Lower leg skin (tissue), 3 donors: ENCODE measurements at regions not wholly inside any gene's neighbourhood (a gene's known extent, or its start where the extent isn't known, plus 50 kb on each side); places are given as distances from the start of the nearest gene placed in this dataset.

Experiments used
- CTCF ChIP-seq, 3 donors: fragments of 450-650 bp; IDR thresholded peaks; one replicate each; pipeline ENCODE4 v1.5.1; 2016; ENCODE audit warnings: antibody characterized with exemption in 3 of 3, mild to moderate bottlenecking in 3 of 3, moderate library complexity in 2 of 3
- POLR2A ChIP-seq, 2 donors: fragments of 450-650 bp; IDR thresholded peaks; one replicate each; pipeline ENCODE4 v1.6.1; 2016 to 2017; ENCODE audit warnings: antibody characterized with exemption in 2 of 2, mild to moderate bottlenecking in 1 of 2, moderate library complexity in 1 of 2

- TF ChIP-seq CTCF (IDR thresholded peaks at IDR 0.05) (no peak), POLR2A (IDR thresholded peaks at IDR 0.05) (no peak)
Observed at GRCh38 chr9:87026204-87026603, 78.9 kb upstream of the GAS1 start.
